A673 (cell line): ENCODE measurements at regions not wholly inside any gene's neighbourhood (a gene's known extent, or its start where the extent isn't known, plus 50 kb on each side); places are given as distances from the start of the nearest gene placed in this dataset.
A peak's percentile ranks its signal among the peaks of the same experiment; 100 is the strongest.

ENCODE experiments used
- BruUV-seq: library from RNA; stranded (reverse); fragments of 400-500 nt; replicated peaks from 2 replicates; lab custom pipeline; 2021; lab: Mats Ljungman, UMichigan
- CTCF ChIA-PET: fragments of 300-600 bp; sonication (Branson Sonifier 250); formaldehyde crosslinking; loops from one replicate; lab custom pipeline; 2022; ENCODE audit warnings: antibody characterized with exemption; lab: Charles Lee
- POLR2A ChIA-PET: fragments of 300-600 bp; sonication (Branson Sonifier 250); formaldehyde crosslinking; loops from one replicate; lab custom pipeline; 2022; ENCODE audit warnings: antibody characterized with exemption; ENCODE audit not compliant: low non-redundant PET; lab: Charles Lee
- DNase-seq: peaks from one replicate; pipeline ENCODE4 v3.0.0-alpha.2; 2015; ENCODE audit warnings: low spot score
- H3K27ac ChIP-seq: fragments of 200-600 bp; sonication (generic); 2 replicates; pipeline ENCODE4 v1.5.1; 2016; ENCODE audit warnings: mixed run types, low read depth, mild to moderate bottlenecking, mixed read lengths, antibody characterized with exemption, low read length; ENCODE audit not compliant: poor library complexity, severe bottlenecking
- H3K27me3 ChIP-seq: fragments of 200-600 bp; sonication (generic); replicated peaks from 2 replicates; pipeline ENCODE4 v1.6.1; 2017; ENCODE audit warnings: mixed run types, low read depth, mild to moderate bottlenecking, mixed read lengths, antibody characterized with exemption, low read length; ENCODE audit not compliant: insufficient read depth, poor library complexity
- H3K36me3 ChIP-seq: fragments of 200-600 bp; sonication (generic); 2 replicates; pipeline ENCODE4 v1.6.1; 2016; ENCODE audit warnings: mixed run types, mild to moderate bottlenecking, mixed read lengths, antibody characterized with exemption, low read length; ENCODE audit not compliant: insufficient read depth, poor library complexity, severe bottlenecking
- H3K4me1 ChIP-seq: fragments of 200-600 bp; sonication (generic); 2 replicates; pipeline ENCODE4 v1.6.1; 2017; ENCODE audit warnings: mixed run types, mild to moderate bottlenecking, mixed read lengths, antibody characterized with exemption, low read length; ENCODE audit not compliant: insufficient read depth, poor library complexity, severe bottlenecking
- H3K4me3 ChIP-seq: fragments of 200-600 bp; sonication (generic); 2 replicates; pipeline ENCODE4 v1.5.1; 2016; ENCODE audit warnings: low read depth, mixed run types, mild to moderate bottlenecking, mixed read lengths, low read length; ENCODE audit not compliant: poor library complexity, severe bottlenecking
- H3K9me3 ChIP-seq: fragments of 200-600 bp; sonication (generic); 2 replicates; pipeline ENCODE4 v1.6.1; 2016; ENCODE audit warnings: mixed run types, low read depth, mild to moderate bottlenecking, mixed read lengths, antibody characterized with exemption, low read length; ENCODE audit not compliant: poor library complexity, severe bottlenecking
- EZH2 ChIP-seq: fragments of 200-600 bp; sonication (generic); IDR thresholded peaks from 2 replicates; pipeline ENCODE4 v1.6.1; 2017; ENCODE audit warnings: borderline replicate concordance, low read depth, mild to moderate bottlenecking, mixed read lengths, antibody characterized with exemption, low read length; ENCODE audit not compliant: poor library complexity, severe bottlenecking
- intact Hi-C: fragments of 100-400 bp; cut with micrococcal nuclease; formaldehyde crosslinking; loops from one replicate; pipeline ENCODE4 v1.10.0; 2022; ENCODE audit not compliant: unreplicated experiment
- TF ChIP-seq, protein P1 (sequence below): fragments of 300-800, 200-600 bp; sonication (generic); conservative IDR thresholded peaks from 2 replicates; pipeline ENCODE4 v1.5.1; 2017; ENCODE audit warnings: low read depth, mild to moderate bottlenecking, antibody characterized with exemption, low read length, moderate library complexity, mixed read lengths

GRCh38 chrX:39850630-39851152 lies 247.1 kb downstream of the BCOR start:
- intact Hi-C loops, result no loop called here
- ChIA-PET CTCF (no interaction called here), POLR2A (interaction anchor here (0.5 kb wide), 1 partner anchor 91 kb away, joined by 3 read pairs; no protein-coding TSS in a partner anchor)
- peak; percentile 68 for DNase-seq
- no peaks in the 10 kb centered on the region for H3K36me3 ChIP-seq
- TF ChIP-seq EZH2, result no peak
- TF ChIP-seq, protein P1, sequence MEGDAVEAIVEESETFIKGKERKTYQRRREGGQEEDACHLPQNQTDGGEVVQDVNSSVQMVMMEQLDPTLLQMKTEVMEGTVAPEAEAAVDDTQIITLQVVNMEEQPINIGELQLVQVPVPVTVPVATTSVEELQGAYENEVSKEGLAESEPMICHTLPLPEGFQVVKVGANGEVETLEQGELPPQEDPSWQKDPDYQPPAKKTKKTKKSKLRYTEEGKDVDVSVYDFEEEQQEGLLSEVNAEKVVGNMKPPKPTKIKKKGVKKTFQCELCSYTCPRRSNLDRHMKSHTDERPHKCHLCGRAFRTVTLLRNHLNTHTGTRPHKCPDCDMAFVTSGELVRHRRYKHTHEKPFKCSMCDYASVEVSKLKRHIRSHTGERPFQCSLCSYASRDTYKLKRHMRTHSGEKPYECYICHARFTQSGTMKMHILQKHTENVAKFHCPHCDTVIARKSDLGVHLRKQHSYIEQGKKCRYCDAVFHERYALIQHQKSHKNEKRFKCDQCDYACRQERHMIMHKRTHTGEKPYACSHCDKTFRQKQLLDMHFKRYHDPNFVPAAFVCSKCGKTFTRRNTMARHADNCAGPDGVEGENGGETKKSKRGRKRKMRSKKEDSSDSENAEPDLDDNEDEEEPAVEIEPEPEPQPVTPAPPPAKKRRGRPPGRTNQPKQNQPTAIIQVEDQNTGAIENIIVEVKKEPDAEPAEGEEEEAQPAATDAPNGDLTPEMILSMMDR, result no peak
- H3K4me3 ChIP-seq, result no peak overlapping the region
- H3K27me3 ChIP-seq, result no peaks in the 10 kb centered on the region
- H3K4me1 ChIP-seq, result peaks cover 11% of the 10 kb centered on the region
- no peaks in the 10 kb centered on the region for H3K9me3 ChIP-seq
- H3K27ac ChIP-seq, result no peak overlapping the region
- BruUV-seq, result no TSS peak

- ChIA-PET POLR2A (no interaction called here), CTCF (no interaction called here)
- intact Hi-C loops, result no loop called here
- Histone ChIP-seq H3K27ac (no peak overlapping the region), H3K4me3 (no peak overlapping the region), H3K36me3 (no peaks in the 10 kb centered on the region), H3K9me3 (no peaks in the 10 kb centered on the region), H3K4me1 (peaks cover 16% of the 10 kb centered on the region), H3K27me3 (no peaks in the 10 kb centered on the region)
- DNase-seq, result no peak
- TF ChIP-seq, protein P1, result no peak
- no TSS peak for BruUV-seq
These were observed 245.9 kb downstream of the BCOR start for GRCh38 chrX:39851745-39852455.

- Histone ChIP-seq H3K36me3 (no peaks in the 10 kb centered on the region), H3K4me3 (no peak overlapping the region), H3K4me1 (peaks cover 16% of the 10 kb centered on the region), H3K27me3 (no peaks in the 10 kb centered on the region), H3K27ac (no peak overlapping the region), H3K9me3 (no peaks in the 10 kb centered on the region)
- no TSS peak for BruUV-seq
- ChIA-PET POLR2A (no interaction called here), CTCF (no interaction called here)
- DNase-seq, result no peak
- intact Hi-C loops, result no loop called here
- TF ChIP-seq EZH2, result no peak
- TF ChIP-seq, protein P1, result no peak
These were observed 245.3 kb downstream of the BCOR start for GRCh38 chrX:39852491-39852890.
